ENCODE measurements at regions not wholly inside any gene's neighbourhood (a gene's known extent, or its start where the extent isn't known, plus 50 kb on each side); places are given as distances from the start of the nearest gene placed in this dataset.

GRCh38 chr9:90002397-90003271 lies 397.8 kb downstream of the GADD45G start:
- Histone ChIP-seq H3K27ac (no peak overlapping the region), H3K9ac (ENCODE audit: low read depth in 2 of 2, low read length in 2 of 2) (no peak overlapping the region), H3K4me1 (peaks cover 9% of the 10 kb centered on the region), H3K4me3 (no peak overlapping the region), H3K9me3 (no peaks in the 10 kb centered on the region), H3K27me3 (no peaks in the 10 kb centered on the region), H3K36me3 (no peaks in the 10 kb centered on the region)
- TF ChIP-seq CTCF (IDR thresholded peaks at IDR 0.05): no peak
- intact Hi-C loops (cut with DNase I): loop anchor here (10.0 kb wide), 1 partner anchor 92 kb away; no protein-coding TSS in a partner anchor
- DNase-seq: no peak

GRCh38 chr9:90005388-90005787 lies 400.6 kb downstream of the GADD45G start:
- H3K27me3 ChIP-seq: no peaks in the 10 kb centered on the region
- TF ChIP-seq CTCF (IDR thresholded peaks at IDR 0.05): no peak
- peaks cover 3% of the 10 kb centered on the region for H3K4me1 ChIP-seq
- H3K4me3 ChIP-seq: no peak overlapping the region
- H3K36me3 ChIP-seq: no peaks in the 10 kb centered on the region
- no peak overlapping the region for H3K27ac ChIP-seq
- DNase-seq: no peak
- intact Hi-C loops (cut with DNase I): loop anchor here (10.0 kb wide), 1 partner anchor 89 kb away; no protein-coding TSS in a partner anchor
- no peaks in the 10 kb centered on the region for H3K9me3 ChIP-seq
- no peak overlapping the region for H3K9ac ChIP-seq (ENCODE audit: low read depth in 2 of 2, low read length in 2 of 2)

GRCh38 chr9:90007516-90008440 lies 403.0 kb downstream of the GADD45G start:
- intact Hi-C loops (cut with DNase I): loop anchor here (10.0 kb wide), 1 partner anchor 87 kb away; no protein-coding TSS in a partner anchor
- Histone ChIP-seq H3K27me3 (no peaks in the 10 kb centered on the region), H3K9me3 (no peaks in the 10 kb centered on the region), H3K36me3 (no peaks in the 10 kb centered on the region), H3K4me3 (no peak overlapping the region), H3K27ac (peak overlapping the region; percentile 40), H3K4me1 (no peaks in the 10 kb centered on the region), H3K9ac (ENCODE audit: low read depth in 2 of 2, low read length in 2 of 2) (peak overlapping the region in 1 of 2 donors; percentile 9)
- no peak for DNase-seq
- TF ChIP-seq CTCF (IDR thresholded peaks at IDR 0.05): no peak

DNA sequence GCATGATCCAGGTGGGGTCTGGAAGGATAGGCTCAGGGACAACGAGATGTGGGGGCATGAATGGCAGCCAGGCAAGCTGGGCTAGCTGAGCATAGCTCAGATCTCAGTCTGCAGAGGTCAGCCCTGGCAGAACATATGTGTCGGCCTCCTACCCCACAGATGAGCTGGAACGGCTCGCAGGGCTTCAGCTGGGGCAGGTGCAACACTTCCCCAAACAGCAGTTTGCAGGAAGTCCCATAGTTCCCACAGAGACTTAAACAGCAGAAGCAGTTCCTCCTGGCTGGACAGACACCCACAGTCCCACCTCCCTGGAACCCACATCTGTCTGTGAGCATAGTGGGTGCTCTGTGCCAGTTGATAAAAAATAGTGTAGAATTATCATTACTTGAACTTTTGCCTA lies 404.6 kb downstream of the GADD45G start:
- no peak overlapping the region for H3K27ac ChIP-seq
- H3K27me3 ChIP-seq: no peaks in the 10 kb centered on the region
- no peaks in the 10 kb centered on the region for H3K4me1 ChIP-seq
- DNase-seq: no peak
- intact Hi-C loops (cut with DNase I): loop anchor here (10.0 kb wide), 1 partner anchor 85 kb away; no protein-coding TSS in a partner anchor
- no peak for TF ChIP-seq CTCF (IDR thresholded peaks at IDR 0.05)
- no peak overlapping the region for H3K4me3 ChIP-seq
- H3K36me3 ChIP-seq: no peaks in the 10 kb centered on the region
- H3K9ac ChIP-seq (ENCODE audit: low read depth in 2 of 2, low read length in 2 of 2): no peak overlapping the region
- H3K9me3 ChIP-seq: no peaks in the 10 kb centered on the region

DNA sequence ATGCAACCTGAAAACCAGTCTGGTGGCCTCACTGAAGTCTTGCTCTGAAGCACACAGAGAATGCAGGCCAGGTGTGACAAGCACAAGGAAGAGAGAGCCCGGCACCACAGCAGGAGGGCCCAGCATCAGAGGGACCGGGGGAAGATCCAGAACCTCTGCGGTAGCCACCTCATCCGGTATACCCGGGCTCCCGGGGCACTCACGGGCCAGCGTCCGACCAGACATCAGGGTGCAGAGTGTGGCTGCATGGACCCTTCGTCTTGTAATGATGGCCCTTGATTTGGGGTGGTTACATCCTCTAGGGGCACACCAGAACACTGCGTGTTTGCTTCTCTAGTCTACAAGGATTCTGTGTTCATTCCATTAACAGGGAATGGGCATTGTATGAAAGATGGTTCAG lies 406.0 kb downstream of the GADD45G start:
- Histone ChIP-seq H3K4me1 (no peaks in the 10 kb centered on the region), H3K27me3 (no peaks in the 10 kb centered on the region), H3K9me3 (no peaks in the 10 kb centered on the region), H3K27ac (no peak overlapping the region), H3K9ac (ENCODE audit: low read depth in 2 of 2, low read length in 2 of 2) (no peak overlapping the region), H3K4me3 (no peak overlapping the region), H3K36me3 (no peaks in the 10 kb centered on the region)
- DNase-seq: no peak
- intact Hi-C loops (cut with DNase I): no loop called here
- TF ChIP-seq CTCF (IDR thresholded peaks at IDR 0.05): no peak

Measured in colonic mucosa (tissue), 4 donors.